ENCODE measurements at regions not wholly inside any gene's neighbourhood (a gene's known extent, or its start where the extent isn't known, plus 50 kb on each side); places are given as distances from the start of the nearest gene placed in this dataset.

DNA sequence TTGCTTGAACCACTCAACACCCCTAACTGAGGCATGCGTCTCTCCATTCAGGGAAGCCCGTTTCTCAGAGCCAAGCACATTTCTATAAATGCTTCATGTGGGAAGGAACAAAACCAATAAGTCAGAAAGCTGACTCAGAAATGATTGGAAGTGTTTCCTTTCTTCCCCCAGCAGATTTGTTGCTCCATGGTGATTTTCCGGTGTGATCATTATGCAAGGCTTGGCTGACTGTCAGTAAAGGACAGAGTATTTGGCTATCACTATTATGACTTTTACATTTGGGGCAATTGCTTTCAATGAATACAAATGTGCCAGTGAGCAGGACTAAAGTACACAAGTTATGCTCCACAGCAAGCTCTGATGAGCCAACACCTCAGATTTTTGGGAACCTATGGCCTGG lies 53.3 kb upstream of the ZC3H11B start:
- no peak for DNase-seq (ENCODE audit: low spot score, unreplicated experiment)
- H3K4me1 Mint-ChIP-seq (ENCODE audit: low read depth): peaks cover 31% of the 10 kb centered on the region
- H3K27me3 Mint-ChIP-seq: no peaks in the 10 kb centered on the region
- H3K4me3 Mint-ChIP-seq (ENCODE audit: low read depth): no peak overlapping the region
- no peak overlapping the region for H3K27ac Mint-ChIP-seq
- H3K36me3 Mint-ChIP-seq (ENCODE audit: insufficient read depth): no peaks in the 10 kb centered on the region
- no peaks in the 10 kb centered on the region for H3K9me3 Mint-ChIP-seq (ENCODE audit: low read depth)
- TF ChIP-seq, protein P1, sequence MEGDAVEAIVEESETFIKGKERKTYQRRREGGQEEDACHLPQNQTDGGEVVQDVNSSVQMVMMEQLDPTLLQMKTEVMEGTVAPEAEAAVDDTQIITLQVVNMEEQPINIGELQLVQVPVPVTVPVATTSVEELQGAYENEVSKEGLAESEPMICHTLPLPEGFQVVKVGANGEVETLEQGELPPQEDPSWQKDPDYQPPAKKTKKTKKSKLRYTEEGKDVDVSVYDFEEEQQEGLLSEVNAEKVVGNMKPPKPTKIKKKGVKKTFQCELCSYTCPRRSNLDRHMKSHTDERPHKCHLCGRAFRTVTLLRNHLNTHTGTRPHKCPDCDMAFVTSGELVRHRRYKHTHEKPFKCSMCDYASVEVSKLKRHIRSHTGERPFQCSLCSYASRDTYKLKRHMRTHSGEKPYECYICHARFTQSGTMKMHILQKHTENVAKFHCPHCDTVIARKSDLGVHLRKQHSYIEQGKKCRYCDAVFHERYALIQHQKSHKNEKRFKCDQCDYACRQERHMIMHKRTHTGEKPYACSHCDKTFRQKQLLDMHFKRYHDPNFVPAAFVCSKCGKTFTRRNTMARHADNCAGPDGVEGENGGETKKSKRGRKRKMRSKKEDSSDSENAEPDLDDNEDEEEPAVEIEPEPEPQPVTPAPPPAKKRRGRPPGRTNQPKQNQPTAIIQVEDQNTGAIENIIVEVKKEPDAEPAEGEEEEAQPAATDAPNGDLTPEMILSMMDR (IDR thresholded peaks at IDR 0.05; ENCODE audit: unreplicated experiment): no peak

DNA sequence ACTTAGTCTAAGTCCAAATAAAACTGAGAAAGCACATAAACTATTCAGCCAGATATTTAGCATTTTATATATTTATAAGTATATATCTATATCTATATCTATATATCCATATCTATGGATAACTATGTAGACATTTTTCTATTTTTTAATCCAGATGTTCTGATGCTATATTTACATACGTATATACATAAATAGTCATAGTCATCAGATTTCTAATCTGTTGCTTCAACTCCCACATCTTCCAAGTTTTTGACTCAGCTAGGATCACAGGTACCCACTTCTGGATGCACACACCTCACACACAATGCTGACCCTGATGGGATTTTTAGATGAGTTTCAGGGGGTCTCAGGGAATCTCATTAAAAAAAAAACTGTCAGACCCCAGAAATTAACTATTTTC lies 52.2 kb upstream of the ZC3H11B start:
- no peaks in the 10 kb centered on the region for H3K9me3 Mint-ChIP-seq (ENCODE audit: low read depth)
- TF ChIP-seq, protein P1 (IDR thresholded peaks at IDR 0.05; ENCODE audit: unreplicated experiment): no peak
- no peak for DNase-seq (ENCODE audit: low spot score, unreplicated experiment)
- no peak overlapping the region for H3K27ac Mint-ChIP-seq
- no peak overlapping the region for H3K4me3 Mint-ChIP-seq (ENCODE audit: low read depth)
- H3K4me1 Mint-ChIP-seq (ENCODE audit: low read depth): peaks cover 43% of the 10 kb centered on the region
- H3K27me3 Mint-ChIP-seq: no peaks in the 10 kb centered on the region
- no peaks in the 10 kb centered on the region for H3K36me3 Mint-ChIP-seq (ENCODE audit: insufficient read depth)

DNA sequence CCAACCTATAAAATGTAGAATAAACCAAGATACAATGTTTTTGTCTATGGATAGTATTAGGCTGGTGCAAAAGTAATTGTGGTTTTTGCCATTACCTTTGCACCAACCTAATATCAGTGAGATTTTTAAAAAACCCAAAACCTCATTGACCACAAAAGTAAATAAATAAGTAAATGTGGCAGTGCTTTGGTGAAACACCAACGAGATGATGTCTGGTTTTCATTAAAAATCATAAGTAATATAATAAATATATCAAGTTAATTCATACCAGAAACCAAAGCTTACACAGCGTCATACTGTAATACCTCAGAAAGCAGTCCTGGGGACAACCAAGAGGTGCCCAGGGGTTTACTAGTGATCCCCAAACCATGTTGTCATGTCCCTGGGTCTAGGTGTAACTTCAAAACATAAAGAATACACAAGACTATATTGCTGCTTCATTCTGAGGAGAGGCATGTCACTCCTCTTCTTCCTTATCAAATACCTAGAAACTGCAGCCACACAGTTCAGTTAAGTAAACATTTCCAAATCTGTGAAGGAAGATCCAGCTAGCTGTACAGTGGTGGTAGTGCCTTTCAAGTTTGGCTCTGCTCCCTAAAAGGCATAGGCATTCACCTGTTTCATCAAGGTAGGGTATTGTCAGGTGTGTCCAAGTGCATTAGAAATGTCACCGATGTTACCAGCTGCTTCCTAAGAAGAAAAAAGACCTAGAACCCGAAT lies 51.6 kb upstream of the ZC3H11B start:
- TF ChIP-seq, protein P1 (IDR thresholded peaks at IDR 0.05; ENCODE audit: unreplicated experiment): no peak
- H3K27me3 Mint-ChIP-seq: no peaks in the 10 kb centered on the region
- H3K27ac Mint-ChIP-seq: no peak overlapping the region
- H3K9me3 Mint-ChIP-seq (ENCODE audit: low read depth): no peaks in the 10 kb centered on the region
- no peak for DNase-seq (ENCODE audit: low spot score, unreplicated experiment)
- no peak overlapping the region for H3K4me3 Mint-ChIP-seq (ENCODE audit: low read depth)
- no peaks in the 10 kb centered on the region for H3K36me3 Mint-ChIP-seq (ENCODE audit: insufficient read depth)
- peaks cover 47% of the 10 kb centered on the region for H3K4me1 Mint-ChIP-seq (ENCODE audit: low read depth)
